AG09319 (cell line): ENCODE measurements at regions not wholly inside any gene's neighbourhood (a gene's known extent, or its start where the extent isn't known, plus 50 kb on each side); places are given as distances from the start of the nearest gene placed in this dataset.

Source experiments
- DNase-seq: peaks from one replicate; pipeline ENCODE4 v3.0.0-alpha.2; 2010; ENCODE audit warnings: low read depth; ENCODE audit errors: extremely low read depth
- CTCF ChIP-seq: IDR thresholded peaks from 2 replicates; pipeline ENCODE4 v1.5.1; 2011; ENCODE audit warnings: low read depth, mild to moderate bottlenecking, inconsistent platforms, low read length, moderate library complexity

GRCh38 chr18:22542406-22542835 lies 124.7 kb upstream of the CTAGE1 start:
- DNase-seq: no peak
- TF ChIP-seq CTCF: no peak

- TF ChIP-seq CTCF: no peak
- no peak for DNase-seq
Observed at GRCh38 chr18:22543769-22544168, 126.1 kb upstream of the CTAGE1 start.

- DNase-seq: no peak
- no peak for TF ChIP-seq CTCF
Observed at GRCh38 chr18:22544626-22545025, 126.9 kb upstream of the CTAGE1 start.

- no peak for TF ChIP-seq CTCF
- DNase-seq: no peak
Observed at GRCh38 chr18:22545066-22545760, 127.5 kb upstream of the CTAGE1 start.

DNA sequence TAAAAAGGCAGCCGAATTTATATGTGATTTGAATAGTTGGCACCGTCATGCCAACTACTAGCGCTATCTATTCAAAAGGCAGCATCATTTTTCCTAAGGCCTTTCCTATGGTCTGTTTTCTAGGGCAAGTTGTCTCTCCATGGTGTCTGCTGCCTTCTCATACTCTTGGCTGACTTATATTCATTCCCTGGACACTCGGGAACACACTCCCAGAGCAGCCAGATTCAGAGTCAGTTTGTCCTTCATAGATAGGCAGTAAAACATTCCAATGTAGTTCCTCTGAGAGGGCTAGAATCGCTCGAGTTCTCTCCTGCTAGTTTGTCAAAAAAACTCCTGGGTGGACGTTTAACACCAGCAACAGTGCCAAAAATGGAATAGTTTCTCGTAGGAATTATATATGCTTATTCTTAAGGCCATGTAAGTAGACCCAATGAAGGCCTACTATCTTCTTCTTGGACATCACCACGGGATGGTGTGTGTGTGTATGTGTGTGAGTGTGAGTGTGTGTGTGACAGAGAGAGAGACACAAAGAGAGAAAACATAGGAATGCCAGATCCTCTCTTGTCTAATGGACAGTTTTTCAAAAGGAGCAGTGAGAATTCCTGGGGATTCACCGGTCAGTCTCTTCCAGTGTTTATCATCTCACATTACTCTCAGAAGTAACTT lies 129.3 kb upstream of the CTAGE1 start:
- DNase-seq: no peak
- no peak for TF ChIP-seq CTCF

GRCh38 chr18:22547807-22548561 lies 130.3 kb upstream of the CTAGE1 start:
- TF ChIP-seq CTCF: no peak
- no peak for DNase-seq
